CD4-positive, alpha-beta T cell treated with Interleukin-2 at 100 ng/mL for 4 hours (primary cell): ENCODE measurements at regions not wholly inside any gene's neighbourhood (a gene's known extent, or its start where the extent isn't known, plus 50 kb on each side); places are given as distances from the start of the nearest gene placed in this dataset.

Source experiments
- DNase-seq: peaks from one replicate; pipeline ENCODE4 v3.0.0-alpha.2; 2020; ENCODE audit warnings: low spot score

GRCh38 chr6:19268117-19268516, 569.1 kb upstream of the ID4 start:
- DNase-seq, result no peak

GRCh38 chr6:19268718-19269117, 568.5 kb upstream of the ID4 start:
- DNase-seq, result no peak

GRCh38 chr6:19269341-19269898, 567.8 kb upstream of the ID4 start:
- no peak for DNase-seq

- DNase-seq, result no peak
Measured at GRCh38 chr6:19270616-19271015, 566.6 kb upstream of the ID4 start.

GRCh38 chr6:19279273-19279684, 557.9 kb upstream of the ID4 start:
- DNase-seq, result no peak

- no peak for DNase-seq
Measured at GRCh38 chr6:19287928-19288327, 549.2 kb upstream of the ID4 start.

GRCh38 chr6:19289457-19289856, 547.7 kb upstream of the ID4 start:
- DNase-seq, result no peak

GRCh38 chr6:19297880-19298279, 539.3 kb upstream of the ID4 start:
- DNase-seq, result no peak

GRCh38 chr6:19298421-19298820, 538.7 kb upstream of the ID4 start:
- DNase-seq, result no peak

GRCh38 chr6:19299129-19299528, 538.0 kb upstream of the ID4 start:
- no peak for DNase-seq

- no peak for DNase-seq
Measured at GRCh38 chr6:19301980-19302379, 535.2 kb upstream of the ID4 start.

- DNase-seq, result no peak
Measured at GRCh38 chr6:19303383-19303782, 533.8 kb upstream of the ID4 start.

GRCh38 chr6:19309661-19310060, 527.5 kb upstream of the ID4 start:
- DNase-seq, result no peak

GRCh38 chr6:19311786-19312185, 525.4 kb upstream of the ID4 start:
- DNase-seq, result no peak

GRCh38 chr6:19312241-19312978, 524.8 kb upstream of the ID4 start:
- no peak for DNase-seq

GRCh38 chr6:19317431-19317986, 519.7 kb upstream of the ID4 start:
- no peak for DNase-seq

GRCh38 chr6:19319005-19319404, 518.2 kb upstream of the ID4 start:
- no peak for DNase-seq

GRCh38 chr6:19320111-19320581, 517.0 kb upstream of the ID4 start:
- DNase-seq, result no peak

GRCh38 chr6:19322691-19323485, 514.3 kb upstream of the ID4 start:
- DNase-seq, result no peak

GRCh38 chr6:19324376-19324775, 512.8 kb upstream of the ID4 start:
- no peak for DNase-seq

- no peak for DNase-seq
Measured at GRCh38 chr6:19325335-19325789, 511.8 kb upstream of the ID4 start.

GRCh38 chr6:19327241-19327640, 509.9 kb upstream of the ID4 start:
- no peak for DNase-seq

- no peak for DNase-seq
Measured at GRCh38 chr6:19327661-19328060, 509.5 kb upstream of the ID4 start.
